GM19468 (cell line): ENCODE measurements at regions not wholly inside any gene's neighbourhood (a gene's known extent, or its start where the extent isn't known, plus 50 kb on each side); places are given as distances from the start of the nearest gene placed in this dataset.

Experiments
- ATAC-seq: cut with Tn5 transposase; IDR thresholded peaks from one replicate; pipeline ENCODE4 v1.9.1; 2021; ENCODE audit warnings: mild to moderate bottlenecking, moderate library complexity, moderate number of reproducible peaks; ENCODE audit not compliant: unreplicated experiment; ENCODE audit errors: extremely low read depth

DNA sequence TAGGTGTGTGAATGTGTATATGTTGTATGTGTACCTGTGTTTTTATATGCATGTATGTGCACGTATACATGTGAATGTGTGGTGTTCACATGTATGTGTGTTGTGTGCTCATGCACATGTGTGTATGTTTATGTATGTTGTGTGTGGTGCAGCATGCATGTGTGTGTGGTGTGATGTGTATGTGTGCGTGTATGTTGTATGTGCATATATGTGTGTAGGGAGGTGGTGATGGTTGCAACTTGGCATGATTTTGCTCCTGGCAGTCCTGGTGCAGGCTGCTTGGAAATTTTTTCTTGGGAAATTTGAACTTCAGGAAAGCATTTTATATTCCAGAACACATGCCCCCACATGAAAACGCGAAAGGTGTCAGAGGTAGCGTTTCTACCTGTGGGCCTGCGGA, 1177.8 kb downstream of the TBC1D22A start:
- no peak for ATAC-seq

DNA sequence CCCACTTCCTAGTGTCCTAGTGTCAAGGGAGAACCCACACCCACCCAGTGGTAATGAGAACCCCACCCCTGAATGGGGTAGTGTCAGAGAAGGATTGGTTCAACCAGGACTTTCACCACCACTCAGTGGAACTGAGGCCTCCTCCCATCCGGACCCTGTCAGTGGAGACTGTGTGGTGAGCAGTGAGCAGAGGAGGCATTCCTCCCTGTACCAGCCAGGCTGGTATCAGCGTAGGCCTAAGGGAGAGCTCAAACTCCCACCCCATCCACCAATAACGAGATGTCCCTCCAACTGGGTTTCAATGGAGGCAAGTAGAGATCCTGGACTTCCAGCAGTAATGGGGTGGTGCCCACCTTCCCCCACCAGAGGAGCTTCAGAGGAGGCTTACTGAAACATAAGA, 1171.4 kb downstream of the TBC1D22A start:
- ATAC-seq: no peak

DNA sequence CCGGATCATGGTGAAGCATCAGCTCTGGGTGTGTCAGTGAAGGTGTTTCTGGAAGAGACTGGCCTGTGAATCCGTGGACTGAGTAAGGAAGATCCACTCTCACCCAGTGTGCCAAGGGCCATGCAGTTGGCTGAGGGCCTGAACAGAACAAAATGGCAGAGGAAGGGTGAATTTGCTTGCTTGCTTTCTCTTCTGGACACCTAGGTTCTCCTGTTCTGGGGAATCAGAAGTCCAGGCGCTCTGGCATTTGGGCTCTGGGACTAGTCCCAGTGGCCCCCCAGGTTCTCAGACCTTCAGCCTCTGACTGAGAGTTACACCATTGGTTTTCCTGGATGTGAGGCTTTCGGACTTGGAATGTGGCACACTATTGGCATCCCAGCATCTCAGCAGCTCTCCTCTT, 1170.8 kb downstream of the TBC1D22A start:
- no peak for ATAC-seq

DNA sequence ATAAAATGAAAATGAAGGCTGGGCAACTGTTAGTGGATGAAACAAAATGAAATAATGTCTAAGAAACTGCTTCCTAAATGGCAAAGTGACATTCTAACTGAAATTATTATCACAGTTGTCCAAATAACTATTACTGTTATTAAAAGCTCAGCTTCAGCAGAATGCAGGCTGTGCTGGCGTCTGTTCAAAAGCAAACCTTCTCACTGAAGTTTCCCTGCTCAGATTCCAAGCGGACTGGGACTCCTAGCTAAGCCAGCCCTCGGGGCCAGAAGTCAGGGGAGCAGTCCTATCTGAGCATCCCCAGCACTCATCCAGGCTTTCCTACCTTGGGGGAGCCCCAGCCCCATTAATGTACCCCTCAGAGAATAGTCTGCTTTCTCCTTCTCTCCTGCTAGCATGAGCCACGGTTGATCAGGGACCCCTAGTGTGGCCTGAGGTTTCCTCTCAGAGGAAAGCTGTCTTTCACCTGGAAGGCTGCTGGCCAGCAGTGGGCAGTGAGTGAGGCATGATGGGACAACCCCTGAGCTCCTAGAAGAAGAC, 1167.3 kb downstream of the TBC1D22A start:
- no peak for ATAC-seq

DNA sequence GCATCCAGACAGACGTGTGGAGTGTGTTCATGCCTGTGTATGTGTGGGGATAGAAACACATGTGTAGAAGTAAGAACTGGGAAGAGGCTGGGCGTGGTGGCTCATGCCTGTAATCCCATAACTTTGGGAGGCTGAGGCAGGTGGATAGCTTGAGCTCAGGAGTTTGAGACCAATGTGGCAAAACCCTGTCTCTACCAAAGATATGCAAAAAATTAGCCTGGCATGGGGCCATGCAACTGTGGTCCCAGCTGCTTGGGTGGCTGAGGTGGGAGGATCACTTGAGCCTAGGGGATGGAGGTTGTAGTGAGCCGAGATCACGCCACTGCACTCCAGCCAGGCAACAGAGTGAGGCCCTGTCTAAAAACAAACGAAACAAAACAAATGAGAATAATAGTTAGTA, 1166.6 kb downstream of the TBC1D22A start:
- no peak for ATAC-seq

DNA sequence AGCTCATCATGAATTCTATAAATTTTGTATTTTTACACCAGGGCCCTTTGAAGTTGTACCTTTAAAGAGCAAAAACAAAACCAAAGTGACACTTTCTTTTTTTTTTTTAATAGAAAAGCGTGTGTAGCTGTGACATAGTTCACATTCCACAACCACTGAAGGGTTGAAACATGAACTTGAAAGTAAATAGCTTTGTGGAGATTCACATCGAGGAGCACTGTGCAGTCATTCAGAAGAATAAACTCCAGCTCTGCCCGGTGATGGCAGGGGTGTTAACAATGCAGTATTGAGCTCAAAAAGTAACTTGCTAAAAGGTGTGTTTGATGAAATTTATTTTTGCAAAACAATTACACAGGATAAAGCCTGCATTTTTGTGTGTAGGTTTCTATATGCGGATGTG, 1166.2 kb downstream of the TBC1D22A start:
- no peak for ATAC-seq

DNA sequence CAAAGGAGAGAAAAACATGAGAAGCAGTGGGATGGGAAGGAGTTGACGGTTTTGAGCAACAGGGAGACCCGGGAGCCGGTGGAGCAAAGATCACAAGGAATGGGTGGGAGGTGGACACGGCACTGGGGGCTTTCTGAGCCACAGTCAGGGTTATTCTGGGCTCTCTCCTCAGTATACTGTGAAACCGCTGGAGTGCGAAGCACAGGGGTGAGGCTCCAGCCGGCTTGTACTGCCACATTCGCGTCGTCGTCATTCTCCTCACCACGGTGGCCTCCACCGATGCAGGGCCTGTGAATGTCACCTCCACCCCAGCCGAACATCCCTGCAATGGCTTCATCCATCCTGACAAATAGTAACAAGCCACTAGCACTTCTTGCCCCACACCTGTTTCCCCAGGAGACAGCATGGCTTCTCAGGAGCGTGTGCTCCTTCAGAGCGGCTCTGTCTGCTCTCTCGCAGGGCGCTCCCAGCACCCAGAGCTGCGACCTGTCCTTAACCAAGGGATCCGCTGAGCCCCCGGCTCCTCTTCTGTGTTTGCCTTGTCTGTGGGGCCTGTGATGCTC, 1165.3 kb downstream of the TBC1D22A start:
- no peak for ATAC-seq

DNA sequence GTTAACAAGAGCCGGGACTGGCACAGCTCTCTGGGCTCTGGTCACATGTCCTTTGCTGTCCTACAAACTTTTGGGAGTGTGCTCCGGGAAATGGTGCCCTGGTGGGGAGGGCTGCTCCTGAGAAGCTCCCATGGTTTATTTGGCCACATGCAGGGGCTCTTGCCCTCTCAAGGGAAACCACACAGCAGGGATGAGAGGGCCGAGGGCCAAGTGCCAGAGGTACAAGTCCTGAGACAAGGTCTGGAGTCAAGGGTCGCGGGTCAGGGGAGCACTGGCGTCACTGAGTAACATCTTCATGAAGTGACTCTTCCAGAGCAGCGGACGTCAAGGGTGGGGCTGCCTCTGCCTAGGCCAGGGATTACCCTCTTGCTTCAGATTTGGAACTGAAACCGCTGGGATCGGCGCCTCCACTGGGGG, 1160.6 kb downstream of the TBC1D22A start:
- no peak for ATAC-seq

- ATAC-seq: no peak
Measured at GRCh38 chr22:47921906-47922305, 1159.5 kb downstream of the TBC1D22A start.

GRCh38 chr22:47920380-47920959, 1158.0 kb downstream of the TBC1D22A start:
- no peak for ATAC-seq

DNA sequence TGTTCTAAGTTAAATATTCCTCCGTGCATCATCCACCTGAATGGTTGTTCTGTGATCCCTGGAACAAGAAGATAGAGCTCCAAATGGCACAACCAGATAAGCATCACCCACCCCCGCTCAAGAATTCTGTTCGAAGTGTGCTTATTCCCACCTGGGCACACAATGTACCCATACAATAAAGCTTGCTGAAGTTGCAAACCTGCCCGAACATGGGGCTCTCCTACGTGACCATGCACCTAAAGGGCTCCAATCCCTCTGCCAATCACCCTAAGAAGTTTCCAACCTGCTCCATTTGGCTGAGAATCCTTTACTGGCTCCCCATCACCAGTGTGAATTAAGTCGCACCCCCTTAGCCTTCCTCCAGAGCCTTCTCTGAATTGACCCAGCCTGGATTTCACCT, 1157.4 kb downstream of the TBC1D22A start:
- ATAC-seq: no peak

- no peak for ATAC-seq
Measured at GRCh38 chr22:47919001-47919441, 1156.6 kb downstream of the TBC1D22A start.

DNA sequence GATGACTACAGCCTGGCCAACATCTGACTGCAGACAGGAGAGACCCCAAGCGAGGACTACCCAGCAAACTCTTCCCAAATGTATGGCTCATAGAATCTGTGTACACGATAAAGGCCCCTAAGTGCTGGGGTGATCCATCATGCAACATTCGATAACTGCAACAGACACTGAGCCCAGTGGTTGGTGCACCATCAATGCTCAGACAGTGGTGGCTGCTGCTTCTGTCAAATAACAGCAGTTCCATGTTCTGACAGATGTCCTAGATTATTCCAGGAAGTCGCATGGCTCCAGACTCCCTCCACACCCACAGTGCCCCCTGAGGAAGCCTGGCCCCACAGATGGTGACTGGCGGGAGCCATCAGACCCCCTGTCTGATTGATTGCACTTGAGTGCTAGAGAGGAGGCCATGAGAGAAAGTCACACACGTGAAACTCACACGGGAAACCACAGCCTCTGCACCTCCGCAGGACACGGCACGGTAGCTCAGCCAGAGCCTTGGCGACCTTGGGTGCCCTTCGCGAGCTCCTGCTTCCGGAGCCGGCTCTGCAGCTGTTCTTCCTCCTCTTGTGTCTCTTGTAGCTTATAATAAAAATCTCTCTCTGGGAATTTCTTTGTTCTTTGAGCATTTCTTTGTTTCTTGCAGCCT, 1155.9 kb downstream of the TBC1D22A start:
- no peak for ATAC-seq

GRCh38 chr22:47914481-47915097, 1152.1 kb downstream of the TBC1D22A start:
- no peak for ATAC-seq

DNA sequence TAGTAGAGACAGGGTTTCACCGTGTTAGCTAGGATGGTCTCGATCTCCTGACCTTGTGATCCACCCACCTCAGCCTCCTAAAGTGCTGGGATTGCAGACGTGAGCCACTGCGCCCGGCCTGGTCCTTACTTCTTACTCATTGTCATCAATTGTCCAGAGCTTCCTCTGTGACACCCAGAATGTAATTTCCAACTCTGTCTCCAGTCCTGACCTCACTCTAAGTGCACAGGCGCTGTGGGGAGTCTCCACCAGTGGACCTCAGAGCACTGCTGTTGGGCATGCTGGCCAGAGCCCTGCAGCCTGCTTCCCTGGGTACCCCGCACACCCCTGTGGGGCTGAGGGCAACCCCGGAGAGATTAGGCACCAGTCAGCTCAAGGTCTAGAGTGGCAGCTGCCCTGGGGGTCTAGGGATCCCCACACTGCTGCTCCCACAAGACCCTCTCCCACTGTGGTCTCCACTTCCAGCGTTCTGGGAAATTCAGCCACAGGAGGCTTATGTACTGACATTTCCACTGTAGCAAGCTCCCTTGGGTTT, 1140.3 kb downstream of the TBC1D22A start:
- no peak for ATAC-seq

- ATAC-seq: no peak
Measured at GRCh38 chr22:47901911-47902310, 1139.5 kb downstream of the TBC1D22A start.

DNA sequence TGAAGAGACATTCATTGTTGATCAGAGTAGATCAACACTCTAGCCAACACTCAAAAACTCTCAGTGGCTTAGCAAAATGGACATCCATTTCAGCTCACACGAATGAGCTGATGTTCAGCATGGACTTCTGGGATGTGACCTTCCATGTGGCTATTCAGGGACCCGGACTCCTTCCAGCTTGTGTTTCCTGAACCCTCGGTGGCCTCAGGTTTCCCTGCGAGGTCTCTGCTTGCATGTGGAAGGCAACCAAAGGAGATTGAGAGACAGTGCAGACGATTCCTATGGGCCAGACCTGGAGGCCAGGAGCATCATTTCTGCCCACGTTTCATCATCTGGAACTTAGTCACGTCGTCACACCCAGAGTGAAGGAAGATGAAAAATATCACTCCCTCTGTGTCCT, 1137.4 kb downstream of the TBC1D22A start:
- ATAC-seq: no peak

- ATAC-seq: no peak
Measured at GRCh38 chr22:47898946-47899345, 1136.5 kb downstream of the TBC1D22A start.

DNA sequence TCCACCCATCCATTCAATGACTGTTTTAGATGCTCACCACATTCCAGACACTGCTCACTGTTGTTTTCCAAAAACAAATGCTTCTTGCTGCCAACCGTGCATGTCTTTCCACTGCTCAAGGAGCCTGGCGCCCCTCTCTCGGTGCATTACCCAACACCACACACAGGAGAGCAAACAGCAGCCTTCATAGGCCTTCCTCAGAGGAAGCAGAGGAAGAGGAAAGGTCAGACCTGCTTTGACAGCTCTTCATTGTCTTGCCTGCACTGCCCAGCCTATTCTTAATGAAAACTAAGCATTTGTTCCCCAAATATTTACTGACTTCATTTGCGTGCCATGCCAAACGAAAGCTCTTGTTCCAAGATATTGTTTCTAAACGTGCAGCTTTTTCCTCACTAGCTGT, 1129.2 kb downstream of the TBC1D22A start:
- no peak for ATAC-seq

- no peak for ATAC-seq
Measured at GRCh38 chr22:47888817-47889216, 1126.4 kb downstream of the TBC1D22A start.

GRCh38 chr22:47884775-47885174, 1122.3 kb downstream of the TBC1D22A start:
- ATAC-seq: no peak
